ENCODE measurements at regions not wholly inside any gene's neighbourhood (a gene's known extent, or its start where the extent isn't known, plus 50 kb on each side); places are given as distances from the start of the nearest gene placed in this dataset.

DNA sequence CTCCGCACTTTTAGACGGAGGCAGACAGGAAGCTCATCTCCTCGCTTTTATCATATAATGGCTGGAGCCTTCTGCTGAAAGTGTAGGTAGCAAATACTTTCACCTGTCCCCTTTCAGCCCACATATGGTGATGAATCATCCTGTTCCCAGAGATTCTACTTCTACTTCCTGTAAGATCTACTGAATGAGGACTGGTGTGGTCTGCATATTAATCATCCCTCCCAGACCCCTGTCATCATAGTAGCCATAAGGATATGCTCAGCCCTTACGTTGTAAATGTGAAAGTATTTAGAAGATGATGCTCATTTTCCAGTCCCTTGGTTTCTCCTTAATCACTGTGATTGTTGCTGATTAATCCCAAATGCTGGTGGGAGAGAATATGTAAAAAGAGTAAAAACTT, 268.2 kb upstream of the GRIP1 start:
- no peaks in the 10 kb centered on the region for H3K9me2 ChIP-seq (replicated peaks; ENCODE audit: low read depth, low read length)
- TF ChIP-seq EZH2phosphoT487 (IDR thresholded peaks at IDR 0.05; ENCODE audit: borderline replicate concordance): no peak
- TF ChIP-seq, protein P1, sequence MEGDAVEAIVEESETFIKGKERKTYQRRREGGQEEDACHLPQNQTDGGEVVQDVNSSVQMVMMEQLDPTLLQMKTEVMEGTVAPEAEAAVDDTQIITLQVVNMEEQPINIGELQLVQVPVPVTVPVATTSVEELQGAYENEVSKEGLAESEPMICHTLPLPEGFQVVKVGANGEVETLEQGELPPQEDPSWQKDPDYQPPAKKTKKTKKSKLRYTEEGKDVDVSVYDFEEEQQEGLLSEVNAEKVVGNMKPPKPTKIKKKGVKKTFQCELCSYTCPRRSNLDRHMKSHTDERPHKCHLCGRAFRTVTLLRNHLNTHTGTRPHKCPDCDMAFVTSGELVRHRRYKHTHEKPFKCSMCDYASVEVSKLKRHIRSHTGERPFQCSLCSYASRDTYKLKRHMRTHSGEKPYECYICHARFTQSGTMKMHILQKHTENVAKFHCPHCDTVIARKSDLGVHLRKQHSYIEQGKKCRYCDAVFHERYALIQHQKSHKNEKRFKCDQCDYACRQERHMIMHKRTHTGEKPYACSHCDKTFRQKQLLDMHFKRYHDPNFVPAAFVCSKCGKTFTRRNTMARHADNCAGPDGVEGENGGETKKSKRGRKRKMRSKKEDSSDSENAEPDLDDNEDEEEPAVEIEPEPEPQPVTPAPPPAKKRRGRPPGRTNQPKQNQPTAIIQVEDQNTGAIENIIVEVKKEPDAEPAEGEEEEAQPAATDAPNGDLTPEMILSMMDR (conservative IDR thresholded peaks at IDR 0.05; ENCODE audit: low read length): no peak
- H3K79me2 ChIP-seq (ENCODE audit: insufficient read depth, low read length): no peaks in the 10 kb centered on the region
- H3K36me3 ChIP-seq (ENCODE audit: insufficient read depth, low read length): no peaks in the 10 kb centered on the region
- no peak overlapping the region for H3K4me3 ChIP-seq (ENCODE audit: low read length, poor library complexity, severe bottlenecking)
- peaks cover 9% of the 10 kb centered on the region for H3K27me3 ChIP-seq (ENCODE audit: insufficient read depth, low read length, poor library complexity, severe bottlenecking)
- H4K20me1 ChIP-seq (ENCODE audit: insufficient read depth, low read length, poor library complexity, severe bottlenecking): no peaks in the 10 kb centered on the region
- H3K9ac ChIP-seq (ENCODE audit: low read depth, low read length, poor library complexity, severe bottlenecking): no peak overlapping the region
- H2AFZ ChIP-seq (ENCODE audit: low read length): no peak overlapping the region
- H3K4me1 ChIP-seq (ENCODE audit: insufficient read depth, low read length, poor library complexity, severe bottlenecking): no peaks in the 10 kb centered on the region
- no peaks in the 10 kb centered on the region for H3K9me3 ChIP-seq (ENCODE audit: insufficient read depth, low read depth, low read length)
- H3F3A ChIP-seq (ENCODE audit: low read depth): no peaks in the 10 kb centered on the region
- H3K4me2 ChIP-seq (ENCODE audit: low read depth, low read length, poor library complexity, severe bottlenecking): no peak overlapping the region

DNA sequence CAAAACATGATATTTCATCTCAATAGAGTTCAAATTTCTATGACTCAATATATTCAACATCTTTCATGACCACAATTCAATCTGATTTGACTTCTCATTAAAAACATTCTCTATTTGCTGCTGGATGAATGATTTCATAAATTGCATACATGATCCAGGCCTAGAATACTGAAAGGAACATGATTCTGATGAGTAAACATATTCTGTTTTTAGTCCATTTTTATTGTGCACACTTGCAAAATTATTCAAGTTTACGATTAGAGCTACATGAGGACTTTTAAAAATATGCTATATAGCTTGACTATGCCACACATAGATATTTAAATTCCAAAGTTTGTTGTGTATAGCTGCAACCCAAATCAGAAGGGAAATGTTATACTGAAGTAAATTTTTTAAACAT, 273.8 kb upstream of the GRIP1 start:
- Histone ChIP-seq H3K36me3 (ENCODE audit: insufficient read depth, low read length) (no peaks in the 10 kb centered on the region), H4K20me1 (ENCODE audit: insufficient read depth, low read length, poor library complexity, severe bottlenecking) (no peaks in the 10 kb centered on the region), H3K4me2 (ENCODE audit: low read depth, low read length, poor library complexity, severe bottlenecking) (no peak overlapping the region), H3K9me2 (replicated peaks; ENCODE audit: low read depth, low read length) (no peaks in the 10 kb centered on the region), H3K9ac (ENCODE audit: low read depth, low read length, poor library complexity, severe bottlenecking) (no peak overlapping the region), H3F3A (ENCODE audit: low read depth) (no peaks in the 10 kb centered on the region), H2AFZ (ENCODE audit: low read length) (no peak overlapping the region), H3K4me3 (ENCODE audit: low read length, poor library complexity, severe bottlenecking) (no peak overlapping the region), H3K79me2 (ENCODE audit: insufficient read depth, low read length) (no peaks in the 10 kb centered on the region), H3K4me1 (ENCODE audit: insufficient read depth, low read length, poor library complexity, severe bottlenecking) (no peaks in the 10 kb centered on the region), H3K9me3 (ENCODE audit: insufficient read depth, low read depth, low read length) (no peaks in the 10 kb centered on the region), H3K27me3 (ENCODE audit: insufficient read depth, low read length, poor library complexity, severe bottlenecking) (peaks cover 13% of the 10 kb centered on the region)
- TF ChIP-seq EZH2phosphoT487 (IDR thresholded peaks at IDR 0.05; ENCODE audit: borderline replicate concordance): no peak
- TF ChIP-seq, protein P1 (conservative IDR thresholded peaks at IDR 0.05; ENCODE audit: low read length): no peak

DNA sequence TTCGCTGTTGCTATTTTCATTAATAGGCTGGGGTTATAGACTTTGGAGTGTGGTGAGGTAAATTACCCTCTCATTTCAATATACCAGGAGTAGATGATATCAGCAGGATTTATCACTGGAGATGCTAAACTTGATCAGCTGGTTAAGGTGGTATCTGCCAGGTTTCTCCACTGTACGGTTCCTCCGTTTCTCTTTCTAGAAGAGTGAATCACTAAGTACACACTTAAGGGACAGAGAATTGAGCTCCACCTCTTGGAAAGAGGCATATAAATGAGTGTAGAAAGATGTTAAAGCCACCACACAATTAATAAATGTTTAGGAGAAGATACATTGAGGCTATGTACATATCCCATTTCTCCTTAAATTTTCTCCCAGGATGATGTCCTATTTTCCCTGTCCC, 277.4 kb upstream of the GRIP1 start:
- no peaks in the 10 kb centered on the region for H4K20me1 ChIP-seq (ENCODE audit: insufficient read depth, low read length, poor library complexity, severe bottlenecking)
- no peak overlapping the region for H3K4me3 ChIP-seq (ENCODE audit: low read length, poor library complexity, severe bottlenecking)
- H3F3A ChIP-seq (ENCODE audit: low read depth): no peaks in the 10 kb centered on the region
- H3K9me3 ChIP-seq (ENCODE audit: insufficient read depth, low read depth, low read length): no peaks in the 10 kb centered on the region
- H2AFZ ChIP-seq (ENCODE audit: low read length): no peak overlapping the region
- no peaks in the 10 kb centered on the region for H3K36me3 ChIP-seq (ENCODE audit: insufficient read depth, low read length)
- no peaks in the 10 kb centered on the region for H3K79me2 ChIP-seq (ENCODE audit: insufficient read depth, low read length)
- TF ChIP-seq, protein P1 (conservative IDR thresholded peaks at IDR 0.05; ENCODE audit: low read length): no peak
- no peak for TF ChIP-seq EZH2phosphoT487 (IDR thresholded peaks at IDR 0.05; ENCODE audit: borderline replicate concordance)
- H3K9ac ChIP-seq (ENCODE audit: low read depth, low read length, poor library complexity, severe bottlenecking): no peak overlapping the region
- peaks cover 20% of the 10 kb centered on the region for H3K27me3 ChIP-seq (ENCODE audit: insufficient read depth, low read length, poor library complexity, severe bottlenecking)
- no peak overlapping the region for H3K4me2 ChIP-seq (ENCODE audit: low read depth, low read length, poor library complexity, severe bottlenecking)
- H3K4me1 ChIP-seq (ENCODE audit: insufficient read depth, low read length, poor library complexity, severe bottlenecking): no peaks in the 10 kb centered on the region
- no peaks in the 10 kb centered on the region for H3K9me2 ChIP-seq (replicated peaks; ENCODE audit: low read depth, low read length)

All from Loucy (cell line).